A673 (cell line): ENCODE measurements at regions not wholly inside any gene's neighbourhood (a gene's known extent, or its start where the extent isn't known, plus 50 kb on each side); places are given as distances from the start of the nearest gene placed in this dataset.

Experiments
- BruUV-seq: library from RNA; stranded (reverse); fragments of 400-500 nt; replicated peaks from 2 replicates; lab custom pipeline; 2021; lab: Mats Ljungman, UMichigan
- CTCF ChIA-PET: fragments of 300-600 bp; sonication (Branson Sonifier 250); formaldehyde crosslinking; loops from one replicate; lab custom pipeline; 2022; ENCODE audit warnings: antibody characterized with exemption; lab: Charles Lee
- POLR2A ChIA-PET: fragments of 300-600 bp; sonication (Branson Sonifier 250); formaldehyde crosslinking; loops from one replicate; lab custom pipeline; 2022; ENCODE audit warnings: antibody characterized with exemption; ENCODE audit not compliant: low non-redundant PET; lab: Charles Lee
- DNase-seq: peaks from one replicate; pipeline ENCODE4 v3.0.0-alpha.2; 2015; ENCODE audit warnings: low spot score
- H3K27ac ChIP-seq: fragments of 200-600 bp; sonication (generic); 2 replicates; pipeline ENCODE4 v1.5.1; 2016; ENCODE audit warnings: mixed run types, low read depth, mild to moderate bottlenecking, mixed read lengths, antibody characterized with exemption, low read length; ENCODE audit not compliant: poor library complexity, severe bottlenecking
- H3K27me3 ChIP-seq: fragments of 200-600 bp; sonication (generic); replicated peaks from 2 replicates; pipeline ENCODE4 v1.6.1; 2017; ENCODE audit warnings: mixed run types, low read depth, mild to moderate bottlenecking, mixed read lengths, antibody characterized with exemption, low read length; ENCODE audit not compliant: insufficient read depth, poor library complexity
- H3K36me3 ChIP-seq: fragments of 200-600 bp; sonication (generic); 2 replicates; pipeline ENCODE4 v1.6.1; 2016; ENCODE audit warnings: mixed run types, mild to moderate bottlenecking, mixed read lengths, antibody characterized with exemption, low read length; ENCODE audit not compliant: insufficient read depth, poor library complexity, severe bottlenecking
- H3K4me1 ChIP-seq: fragments of 200-600 bp; sonication (generic); 2 replicates; pipeline ENCODE4 v1.6.1; 2017; ENCODE audit warnings: mixed run types, mild to moderate bottlenecking, mixed read lengths, antibody characterized with exemption, low read length; ENCODE audit not compliant: insufficient read depth, poor library complexity, severe bottlenecking
- H3K4me3 ChIP-seq: fragments of 200-600 bp; sonication (generic); 2 replicates; pipeline ENCODE4 v1.5.1; 2016; ENCODE audit warnings: low read depth, mixed run types, mild to moderate bottlenecking, mixed read lengths, low read length; ENCODE audit not compliant: poor library complexity, severe bottlenecking
- H3K9me3 ChIP-seq: fragments of 200-600 bp; sonication (generic); 2 replicates; pipeline ENCODE4 v1.6.1; 2016; ENCODE audit warnings: mixed run types, low read depth, mild to moderate bottlenecking, mixed read lengths, antibody characterized with exemption, low read length; ENCODE audit not compliant: poor library complexity, severe bottlenecking
- EZH2 ChIP-seq: fragments of 200-600 bp; sonication (generic); IDR thresholded peaks from 2 replicates; pipeline ENCODE4 v1.6.1; 2017; ENCODE audit warnings: borderline replicate concordance, low read depth, mild to moderate bottlenecking, mixed read lengths, antibody characterized with exemption, low read length; ENCODE audit not compliant: poor library complexity, severe bottlenecking
- intact Hi-C: fragments of 100-400 bp; cut with micrococcal nuclease; formaldehyde crosslinking; loops from one replicate; pipeline ENCODE4 v1.10.0; 2022; ENCODE audit not compliant: unreplicated experiment
- TF ChIP-seq, protein P1 (sequence below): fragments of 300-800, 200-600 bp; sonication (generic); conservative IDR thresholded peaks from 2 replicates; pipeline ENCODE4 v1.5.1; 2017; ENCODE audit warnings: low read depth, mild to moderate bottlenecking, antibody characterized with exemption, low read length, moderate library complexity, mixed read lengths

DNA sequence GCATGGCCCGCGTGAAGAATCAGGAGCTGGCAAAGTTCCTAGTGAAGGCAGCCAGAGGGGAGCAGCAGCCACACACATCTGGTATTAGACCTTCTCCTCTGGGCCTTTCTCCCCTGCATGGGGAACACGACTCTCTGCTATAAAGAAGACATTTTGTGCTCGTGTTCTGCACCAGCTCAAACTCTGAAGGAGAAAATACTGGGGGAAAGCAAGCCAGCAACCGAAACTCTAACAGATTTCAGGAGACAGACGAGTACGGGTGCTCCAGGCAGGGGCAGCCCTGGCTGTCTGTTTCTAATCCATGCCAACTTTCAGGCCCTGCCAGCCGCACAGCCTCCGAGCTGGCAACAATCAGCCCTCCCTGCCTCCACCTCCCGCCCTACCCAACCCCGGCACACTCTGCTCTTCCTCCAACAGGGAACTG, 296.3 kb downstream of the BRD1 start:
- Histone ChIP-seq H3K9me3 (no peaks in the 10 kb centered on the region), H3K27me3 (no peaks in the 10 kb centered on the region), H3K4me3 (no peak overlapping the region), H3K36me3 (no peaks in the 10 kb centered on the region), H3K27ac (no peak overlapping the region), H3K4me1 (no peaks in the 10 kb centered on the region)
- ChIA-PET CTCF (no interaction called here), POLR2A (no interaction called here)
- DNase-seq = no peak
- TF ChIP-seq, protein P1, sequence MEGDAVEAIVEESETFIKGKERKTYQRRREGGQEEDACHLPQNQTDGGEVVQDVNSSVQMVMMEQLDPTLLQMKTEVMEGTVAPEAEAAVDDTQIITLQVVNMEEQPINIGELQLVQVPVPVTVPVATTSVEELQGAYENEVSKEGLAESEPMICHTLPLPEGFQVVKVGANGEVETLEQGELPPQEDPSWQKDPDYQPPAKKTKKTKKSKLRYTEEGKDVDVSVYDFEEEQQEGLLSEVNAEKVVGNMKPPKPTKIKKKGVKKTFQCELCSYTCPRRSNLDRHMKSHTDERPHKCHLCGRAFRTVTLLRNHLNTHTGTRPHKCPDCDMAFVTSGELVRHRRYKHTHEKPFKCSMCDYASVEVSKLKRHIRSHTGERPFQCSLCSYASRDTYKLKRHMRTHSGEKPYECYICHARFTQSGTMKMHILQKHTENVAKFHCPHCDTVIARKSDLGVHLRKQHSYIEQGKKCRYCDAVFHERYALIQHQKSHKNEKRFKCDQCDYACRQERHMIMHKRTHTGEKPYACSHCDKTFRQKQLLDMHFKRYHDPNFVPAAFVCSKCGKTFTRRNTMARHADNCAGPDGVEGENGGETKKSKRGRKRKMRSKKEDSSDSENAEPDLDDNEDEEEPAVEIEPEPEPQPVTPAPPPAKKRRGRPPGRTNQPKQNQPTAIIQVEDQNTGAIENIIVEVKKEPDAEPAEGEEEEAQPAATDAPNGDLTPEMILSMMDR = no peak
- no peak for TF ChIP-seq EZH2
- intact Hi-C loops = no loop called here
- no TSS peak for BruUV-seq

- no peaks in the 10 kb centered on the region for H3K9me3 ChIP-seq
- no peaks in the 10 kb centered on the region for H3K27me3 ChIP-seq
- H3K27ac ChIP-seq = no peak overlapping the region
- ChIA-PET POLR2A (no interaction called here), CTCF (no interaction called here)
- no peak overlapping the region for H3K4me3 ChIP-seq
- no peak for TF ChIP-seq EZH2
- TF ChIP-seq, protein P1 = no peak
- H3K4me1 ChIP-seq = no peaks in the 10 kb centered on the region
- no peaks in the 10 kb centered on the region for H3K36me3 ChIP-seq
- intact Hi-C loops = no loop called here
- DNase-seq = no peak
- BruUV-seq = no TSS peak
These were observed 296.9 kb downstream of the BRD1 start for GRCh38 chr22:49530671-49531367.

DNA sequence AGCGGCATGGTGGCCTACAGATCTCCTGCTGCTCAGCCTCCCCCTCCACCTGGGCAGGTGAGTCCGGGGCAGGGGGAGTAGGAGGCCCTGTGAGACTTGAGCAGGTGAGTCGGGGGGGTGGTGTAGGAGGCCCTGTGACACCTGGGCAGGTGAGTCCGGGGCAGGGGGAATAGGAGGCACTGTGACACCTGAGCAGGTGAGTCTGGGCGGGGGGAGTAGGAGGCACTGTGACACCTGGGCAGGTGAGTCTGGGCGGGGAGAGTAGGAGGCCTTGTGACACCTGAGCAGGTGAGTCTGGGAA, 299.3 kb downstream of the BRD1 start:
- no peak for DNase-seq
- Histone ChIP-seq H3K4me1 (no peaks in the 10 kb centered on the region), H3K27ac (no peak overlapping the region), H3K9me3 (no peaks in the 10 kb centered on the region), H3K36me3 (no peaks in the 10 kb centered on the region), H3K27me3 (no peaks in the 10 kb centered on the region), H3K4me3 (no peak overlapping the region)
- BruUV-seq = no TSS peak
- ChIA-PET POLR2A (no interaction called here), CTCF (no interaction called here)
- intact Hi-C loops = no loop called here
- TF ChIP-seq, protein P1 = no peak
- TF ChIP-seq EZH2 = no peak
